Psoas muscle (tissue), 7 donors: ENCODE measurements at regions not wholly inside any gene's neighbourhood (a gene's known extent, or its start where the extent isn't known, plus 50 kb on each side); places are given as distances from the start of the nearest gene placed in this dataset.

Source experiments
- ATAC-seq, 4 donors: fragments of 200-7000 bp; cut with Tn5 transposase; one replicate each; pipeline ENCODE4 v1.9.1; 2020; ENCODE audit warnings: moderate library complexity in 3 of 4, mild to moderate bottlenecking in 2 of 4
- DNase-seq, 2 donors: peaks; one replicate each; pipeline ENCODE4 v3.0.0-alpha.2; 2020
- H3K27ac ChIP-seq: fragments of 200-600 bp; one replicate; pipeline ENCODE4 v1.8.0; 2022
- H3K27me3 ChIP-seq, 3 donors: fragments of 200-600 bp in 1 of 3; one replicate each; pipeline versions ENCODE4 v1.6.1 to v1.8.0; 2013 to 2022; ENCODE audit warnings: low read length in 2 of 3, mild to moderate bottlenecking in 2 of 3, moderate library complexity in 1 of 3; ENCODE audit not compliant: insufficient read depth in 3 of 3
- H3K36me3 ChIP-seq, 2 donors: fragments of 200-600 bp in 1 of 2; one replicate each; pipeline versions ENCODE4 v1.6.1 to v1.8.0; 2013 to 2022; ENCODE audit warnings: low read depth in 1 of 2, mild to moderate bottlenecking in 1 of 2, moderate library complexity in 1 of 2; ENCODE audit not compliant: insufficient read depth in 1 of 2
- H3K4me1 ChIP-seq: fragments of 200-600 bp; one replicate; pipeline ENCODE4 v1.8.0; 2022
- H3K4me3 ChIP-seq: fragments of 200-600 bp; one replicate; pipeline ENCODE4 v1.8.0; 2022; ENCODE audit warnings: mild to moderate bottlenecking
- H3K9me3 ChIP-seq: fragments of 200-600 bp; one replicate; pipeline ENCODE4 v1.8.0; 2022
- CTCF ChIP-seq: fragments of 200-600 bp; IDR thresholded peaks from one replicate; pipeline ENCODE4 v1.8.0; 2022; ENCODE audit warnings: antibody characterized with exemption
- WGBS, 3 donors: extraction: QIAGEN DNeasy Blood & Tissue Kit; methylation state at CpG; one replicate each; pipeline versions ENCODE4 v1.1.6 to v1.1.7; 2013; 5-methylcytosine and 5-hydroxymethylcytosine counted together
- intact Hi-C, 2 donors: fragments of 100-400 bp; cut with DNase I; formaldehyde crosslinking; loops; one replicate each; pipeline versions ENCODE4 v1.11.0 to v1.14.2; 2022
- donor health status: healthy with polysubstance abuse.
- donor health status: DM: no; HTN: no; CAD: no; lungs with moderate emphysema.
- donor health status: Bipolar disorder and iron deficiency.
- donor health status: healthy.
- donor health status: DM: yes; HTN: yes; CAD: no.
- donor health status: DM: no; HTN: no; CAD: no.
- donor health status: DM: yes; HTN: yes; CAD: no.

DNA sequence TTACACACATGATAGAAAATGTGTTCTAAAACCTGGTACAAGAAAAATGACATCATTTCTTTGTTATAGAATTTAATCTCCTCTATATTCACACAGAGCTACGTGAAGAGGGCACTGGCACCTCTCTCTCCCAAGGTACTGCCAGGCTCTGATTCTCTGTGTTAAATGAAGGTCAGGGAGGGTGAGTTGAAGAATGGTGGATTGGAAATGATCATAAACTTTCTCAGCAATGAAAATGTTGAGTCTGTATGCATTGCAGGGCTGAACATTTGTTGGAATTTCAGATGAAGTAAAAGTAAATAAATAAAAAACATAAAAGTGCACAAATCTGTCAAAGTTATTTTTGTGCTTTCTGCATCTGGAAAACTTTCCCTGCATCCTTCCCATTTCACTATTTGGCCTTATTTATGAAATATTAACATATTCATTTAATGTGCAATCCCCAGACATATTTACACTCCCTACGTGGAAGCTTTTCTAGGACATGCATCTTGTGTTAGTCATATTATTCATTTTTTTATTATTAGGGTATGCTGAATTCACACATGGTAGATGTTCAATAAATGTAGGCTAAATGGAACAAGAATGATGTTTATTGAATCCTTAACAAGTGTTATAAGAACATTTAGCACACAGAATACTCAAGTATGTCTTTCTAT lies 810.3 kb upstream of the CDH8 start:
- Histone ChIP-seq H3K9me3 (no peaks in the 10 kb centered on the region), H3K36me3 (no peaks in the 10 kb centered on the region), H3K27ac (no peak overlapping the region), H3K4me3 (no peak overlapping the region), H3K4me1 (no peaks in the 10 kb centered on the region), H3K27me3 (no peaks in the 10 kb centered on the region)
- intact Hi-C loops, result no loop called here
- DNase-seq (no peak), ATAC-seq (no peak)
- 67 to 71% (median 71%) methylated on average over 2 of the region's 2 CpGs for WGBS, 3 donors
- no peak for TF ChIP-seq CTCF

DNA sequence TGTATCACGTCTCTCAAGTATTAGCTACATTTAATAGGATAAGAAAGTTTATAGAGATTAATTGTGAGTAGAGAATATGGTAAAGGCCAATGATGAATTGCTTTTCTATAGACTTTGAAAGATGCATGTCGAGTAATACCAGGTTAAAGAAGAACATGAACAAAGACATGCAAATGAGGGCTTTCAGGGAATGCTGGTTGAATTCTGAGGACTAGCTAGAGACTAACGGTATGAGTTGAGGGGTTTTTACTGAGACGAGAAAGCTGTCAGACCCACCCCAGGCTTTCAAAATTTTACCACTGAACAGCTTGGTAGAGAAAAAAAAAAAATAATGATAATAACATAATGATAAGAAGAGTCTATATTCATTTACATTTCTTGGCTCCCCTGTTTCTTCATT lies 796.0 kb upstream of the CDH8 start:
- intact Hi-C loops, result no loop called here
- Histone ChIP-seq H3K27ac (no peak overlapping the region), H3K9me3 (no peaks in the 10 kb centered on the region), H3K4me1 (no peaks in the 10 kb centered on the region), H3K36me3 (no peaks in the 10 kb centered on the region), H3K4me3 (no peak overlapping the region), H3K27me3 (no peaks in the 10 kb centered on the region)
- DNase-seq, result no peak
- ATAC-seq, result no peak
- TF ChIP-seq CTCF, result no peak
- WGBS, 3 donors, result 69 to 81% (median 76%) methylated on average over 4 of the region's 4 CpGs

DNA sequence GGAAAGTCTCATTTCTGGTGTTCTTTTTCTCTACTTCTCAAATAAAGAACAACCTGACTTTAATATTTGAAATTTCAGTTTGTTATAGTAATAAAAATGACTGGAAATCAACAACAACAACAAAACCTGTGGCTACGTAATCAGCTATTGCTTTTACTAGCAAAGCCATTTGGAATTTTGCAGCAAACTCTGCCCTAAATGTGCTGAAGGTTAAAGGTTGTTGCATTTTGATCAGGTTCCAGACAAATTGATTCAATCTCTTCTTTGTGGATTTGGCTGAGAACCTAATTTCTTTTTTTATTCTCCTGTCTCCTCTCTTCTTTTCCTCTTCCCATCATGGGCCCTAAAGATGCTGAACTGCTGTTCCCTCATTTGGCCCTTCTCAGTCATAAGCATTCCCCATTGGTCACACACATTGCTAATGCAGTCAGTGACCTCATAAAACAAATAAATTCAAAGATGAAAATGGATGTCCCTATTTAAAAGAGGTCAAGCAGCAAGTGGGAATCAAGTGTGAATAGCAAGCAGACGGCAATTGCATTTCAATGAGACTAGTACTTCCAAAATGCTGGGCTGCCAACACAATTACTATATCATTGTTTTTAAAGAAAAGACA lies 795.1 kb upstream of the CDH8 start:
- H3K27ac ChIP-seq, result no peak overlapping the region
- intact Hi-C loops, result no loop called here
- 57 to 74% (median 69%) methylated on average over 2 of the region's 2 CpGs for WGBS, 3 donors
- no peak for TF ChIP-seq CTCF
- H3K4me1 ChIP-seq, result no peaks in the 10 kb centered on the region
- ATAC-seq (no peak), DNase-seq (no peak)
- no peak overlapping the region for H3K4me3 ChIP-seq
- no peaks in the 10 kb centered on the region for H3K9me3 ChIP-seq
- no peaks in the 10 kb centered on the region for H3K27me3 ChIP-seq
- no peaks in the 10 kb centered on the region for H3K36me3 ChIP-seq

GRCh38 chr16:62829607-62830006 lies 793.4 kb upstream of the CDH8 start:
- intact Hi-C loops, result no loop called here

More at GRCh38 chr16:62829607-62830006, 793.4 kb upstream of the CDH8 start:
- WGBS, 3 donors, result 26 to 37% (median 31%) methylated on average over 3 of the region's 3 CpGs
- no peaks in the 10 kb centered on the region for H3K4me1 ChIP-seq
- no peak overlapping the region for H3K27ac ChIP-seq
- H3K4me3 ChIP-seq, result no peak overlapping the region
- no peak for TF ChIP-seq CTCF
- H3K36me3 ChIP-seq, result no peaks in the 10 kb centered on the region
- DNase-seq (no peak), ATAC-seq (no peak)
- H3K27me3 ChIP-seq, result no peaks in the 10 kb centered on the region
- H3K9me3 ChIP-seq, result no peaks in the 10 kb centered on the region
